Choroid plexus epithelial cell (primary cell): ENCODE measurements at regions not wholly inside any gene's neighbourhood (a gene's known extent, or its start where the extent isn't known, plus 50 kb on each side); places are given as distances from the start of the nearest gene placed in this dataset.

Experiments
- DNase-seq: peaks from one replicate; pipeline ENCODE4 v3.0.0-alpha.2; 2010; ENCODE audit warnings: low read depth
- H3K4me3 ChIP-seq: 2 replicates; pipeline ENCODE4 v1.5.1; 2011; ENCODE audit warnings: low read depth, mild to moderate bottlenecking, control low read depth, low read length, moderate library complexity
- CTCF ChIP-seq: conservative IDR thresholded peaks from 2 replicates; pipeline ENCODE4 v1.5.1; 2011; ENCODE audit warnings: low read depth, mild to moderate bottlenecking, control low read depth, inconsistent platforms, low read length, moderate library complexity

- no peak for DNase-seq
- TF ChIP-seq CTCF = no peak
- H3K4me3 ChIP-seq = no peak overlapping the region
These were observed 217.8 kb upstream of the TSHZ2 start for GRCh38 chr20:52754366-52754765.

DNA sequence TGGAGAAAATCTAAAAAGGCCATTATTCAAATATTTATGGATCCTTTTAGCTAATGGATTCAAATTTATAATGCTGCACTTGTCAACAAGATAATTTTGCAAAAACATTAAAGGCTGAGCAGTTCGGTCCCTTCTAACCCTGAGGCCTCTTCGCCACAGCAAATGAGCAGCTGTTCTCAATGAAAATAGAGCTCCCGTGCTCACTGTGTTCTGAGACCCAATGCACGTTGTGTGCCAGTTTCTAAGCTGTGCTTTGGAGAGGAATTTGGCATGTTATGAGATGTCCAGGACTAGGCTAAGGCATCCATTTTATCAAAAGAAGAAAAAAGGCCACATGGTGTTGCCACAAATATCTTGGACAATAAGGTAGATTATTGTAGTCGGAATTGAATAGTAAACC is 220.1 kb upstream of the TSHZ2 start:
- no peak for TF ChIP-seq CTCF
- no peak overlapping the region for H3K4me3 ChIP-seq
- DNase-seq = no peak

DNA sequence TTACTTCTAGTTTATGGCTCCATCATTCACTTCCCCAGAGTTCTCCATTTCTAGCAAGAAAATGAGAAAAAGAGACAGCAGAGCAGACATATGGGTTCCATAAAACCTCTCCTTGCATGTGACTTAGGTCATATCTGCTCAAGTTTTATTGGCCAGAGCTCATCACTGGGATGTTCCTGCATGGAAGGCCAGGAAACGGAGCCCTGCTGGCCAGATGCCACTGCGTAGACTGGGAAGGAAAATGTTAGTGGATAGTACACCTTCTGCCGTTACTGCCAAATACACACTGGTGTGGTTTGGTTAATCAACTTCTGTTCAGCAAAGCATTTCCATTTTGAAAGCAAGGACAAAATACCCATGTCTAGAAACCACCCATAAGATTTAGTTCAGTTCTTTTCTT is 220.6 kb upstream of the TSHZ2 start:
- TF ChIP-seq CTCF = no peak
- no peak for DNase-seq
- H3K4me3 ChIP-seq = no peak overlapping the region

DNA sequence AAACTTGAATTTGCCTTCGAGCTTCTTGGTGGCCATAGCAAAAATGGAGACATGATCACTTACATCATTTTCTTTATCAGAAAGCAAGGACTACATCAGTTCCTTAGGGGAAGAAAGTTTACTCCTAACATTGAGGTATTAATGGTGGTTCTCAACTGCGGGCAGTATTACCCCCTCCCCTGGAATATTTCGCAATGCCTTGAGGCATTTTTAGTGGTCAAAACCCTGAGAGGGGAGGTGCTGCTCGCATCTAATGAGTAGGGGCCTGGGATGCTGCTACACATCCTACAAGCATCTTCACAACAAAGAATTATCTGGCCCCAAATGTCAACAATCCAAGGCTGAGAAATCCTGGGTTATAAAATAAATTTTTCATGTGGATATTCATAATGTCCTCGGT is 222.2 kb upstream of the TSHZ2 start:
- no peak for TF ChIP-seq CTCF
- no peak overlapping the region for H3K4me3 ChIP-seq
- DNase-seq = no peak

GRCh38 chr20:52748990-52749389 is 223.2 kb upstream of the TSHZ2 start:
- TF ChIP-seq CTCF = no peak
- no peak for DNase-seq
- no peak overlapping the region for H3K4me3 ChIP-seq

DNA sequence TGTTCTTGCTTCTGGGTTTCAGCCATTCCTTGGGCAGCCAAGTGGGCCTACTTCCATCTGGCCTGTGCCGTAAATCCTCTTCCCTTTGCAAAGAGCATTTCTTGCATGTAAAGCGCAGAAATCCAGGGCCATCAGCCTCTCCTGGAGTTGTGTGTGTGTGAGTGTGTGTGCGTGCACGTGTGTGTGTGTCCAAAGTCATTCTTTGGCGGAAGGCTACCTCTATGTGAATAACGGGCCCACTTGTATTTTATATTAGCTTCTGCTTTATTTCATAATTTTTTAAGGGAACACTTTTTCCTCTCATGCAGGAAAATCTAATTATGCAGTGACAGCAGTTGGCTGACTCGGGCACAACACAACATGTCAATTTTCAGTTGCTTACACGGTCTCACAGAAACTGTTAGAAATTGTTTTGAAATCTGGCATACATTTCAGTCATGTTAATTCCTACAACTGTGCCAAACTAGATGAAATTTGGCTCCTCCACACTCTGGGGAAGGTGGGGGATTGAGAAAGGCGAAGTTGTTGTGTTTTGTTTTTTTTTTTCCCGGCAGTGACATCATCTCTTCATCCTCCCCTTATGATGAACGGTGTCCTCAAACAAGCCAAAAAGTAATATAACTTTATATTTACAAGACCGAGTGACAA is 223.7 kb upstream of the TSHZ2 start:
- TF ChIP-seq CTCF = no peak
- H3K4me3 ChIP-seq = no peak overlapping the region
- DNase-seq = no peak

DNA sequence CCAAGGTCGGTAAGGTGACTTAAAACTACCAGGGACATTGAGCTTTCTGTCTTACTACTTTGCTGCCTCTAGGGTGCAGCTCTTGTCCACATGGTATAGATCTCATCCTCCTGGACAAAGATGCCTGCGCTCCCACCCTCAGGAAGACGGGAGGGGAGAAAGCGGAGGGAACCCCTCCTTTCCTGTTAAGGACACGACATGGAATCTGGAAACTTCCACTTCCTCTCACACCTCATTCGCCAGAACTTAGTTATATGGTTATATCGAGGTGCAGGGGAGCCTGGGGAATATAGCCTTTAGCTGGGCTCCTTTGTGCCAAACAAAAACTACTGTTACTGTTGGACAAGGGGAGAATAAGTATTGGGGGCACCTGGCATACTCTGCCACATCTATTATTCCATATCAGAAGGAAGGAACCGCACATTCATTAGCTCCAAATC is 224.3 kb upstream of the TSHZ2 start:
- DNase-seq = no peak
- TF ChIP-seq CTCF = no peak
- H3K4me3 ChIP-seq = no peak overlapping the region
